K562 (cell line): ENCODE measurements at regions not wholly inside any gene's neighbourhood (a gene's known extent, or its start where the extent isn't known, plus 50 kb on each side); places are given as distances from the start of the nearest gene placed in this dataset.

Experiments
- FIP1L1 ChIP-seq: fragments of 200-400 bp; formaldehyde crosslinking; IDR thresholded peaks from 2 replicates; pipeline ENCODE4 v1.6.1; 2018; ENCODE audit warnings: mild to moderate bottlenecking, low read depth, low read length; ENCODE audit not compliant: poor library complexity, severe bottlenecking
- HDAC6 ChIP-seq: IDR thresholded peaks from 2 replicates; pipeline ENCODE4 v1.6.1; 2012; ENCODE audit warnings: low read depth, mild to moderate bottlenecking, control low read depth, inconsistent platforms, low read length, moderate library complexity
- TRIM28 ChIP-seq: fragments of 450-650 bp; IDR thresholded peaks from 2 replicates; pipeline ENCODE4 v1.6.1; 2017
- ZBTB8A ChIP-seq: fragments of 450-650 bp; IDR thresholded peaks from 2 replicates; pipeline ENCODE4 v1.6.1; 2018; ENCODE audit warnings: mild to moderate bottlenecking, moderate library complexity; ENCODE audit not compliant: partially characterized antibody
- ZKSCAN3 ChIP-seq: fragments of 250-450 bp; sonication (Bioruptor Pico); IDR thresholded peaks from 2 replicates; pipeline ENCODE4 v1.4.0; 2020
- ZNF174 ChIP-seq: fragments of 250-450 bp; sonication (Bioruptor Pico); IDR thresholded peaks from 2 replicates; pipeline ENCODE4 v1.4.0; 2020; ENCODE audit warnings: mild to moderate bottlenecking
- ZNF232 ChIP-seq: sonication (generic); formaldehyde crosslinking; IDR thresholded peaks from 2 replicates; pipeline ENCODE4 v1.8.0; 2022; ENCODE audit warnings: mild to moderate bottlenecking, missing genetic modification reagents
- TF ChIP-seq, protein P1 (sequence below): sonication (generic); formaldehyde crosslinking; IDR thresholded peaks from 2 replicates; pipeline ENCODE4 v1.5.0; 2020; ENCODE audit warnings: missing genetic modification reagents
- TF ChIP-seq, protein P2 (sequence below), 2 experiments: fragments of 450-650 bp; formaldehyde crosslinking in 1 of 2; IDR thresholded peaks; 2 replicates each; pipeline versions ENCODE4 v1.4.0 to v1.6.1; 2014 to 2020; ENCODE audit warnings: mild to moderate bottlenecking in 2 of 2, borderline replicate concordance in 1 of 2, low read depth in 1 of 2
- TF ChIP-seq, protein P3 (sequence below), 3 experiments: IDR thresholded peaks in 2 of 3; conservative IDR thresholded peaks in 1 of 3; 2 replicates each; pipeline ENCODE4 v1.5.1; 2011 to 2012; ENCODE audit warnings: low read length in 3 of 3, mild to moderate bottlenecking in 3 of 3, control low read depth in 2 of 3, improper control_type of control experiment in 1 of 3, inconsistent platforms in 1 of 3, low read depth in 1 of 3, mixed read lengths in 1 of 3, moderate library complexity in 1 of 3; ENCODE audit not compliant: insufficient read depth in 2 of 3

- TF ChIP-seq TRIM28 (no peak), ZNF174 (no peak), ZNF232 (CRISPR knock-in tag) (no peak), ZKSCAN3 (CRISPR knock-in tag) (no peak), ZBTB8A (no peak), FIP1L1 (no peak), HDAC6 (no peak)
- TF ChIP-seq, protein P1, sequence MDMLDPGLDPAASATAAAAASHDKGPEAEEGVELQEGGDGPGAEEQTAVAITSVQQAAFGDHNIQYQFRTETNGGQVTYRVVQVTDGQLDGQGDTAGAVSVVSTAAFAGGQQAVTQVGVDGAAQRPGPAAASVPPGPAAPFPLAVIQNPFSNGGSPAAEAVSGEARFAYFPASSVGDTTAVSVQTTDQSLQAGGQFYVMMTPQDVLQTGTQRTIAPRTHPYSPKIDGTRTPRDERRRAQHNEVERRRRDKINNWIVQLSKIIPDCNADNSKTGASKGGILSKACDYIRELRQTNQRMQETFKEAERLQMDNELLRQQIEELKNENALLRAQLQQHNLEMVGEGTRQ = no peak
- TF ChIP-seq, protein P2, sequence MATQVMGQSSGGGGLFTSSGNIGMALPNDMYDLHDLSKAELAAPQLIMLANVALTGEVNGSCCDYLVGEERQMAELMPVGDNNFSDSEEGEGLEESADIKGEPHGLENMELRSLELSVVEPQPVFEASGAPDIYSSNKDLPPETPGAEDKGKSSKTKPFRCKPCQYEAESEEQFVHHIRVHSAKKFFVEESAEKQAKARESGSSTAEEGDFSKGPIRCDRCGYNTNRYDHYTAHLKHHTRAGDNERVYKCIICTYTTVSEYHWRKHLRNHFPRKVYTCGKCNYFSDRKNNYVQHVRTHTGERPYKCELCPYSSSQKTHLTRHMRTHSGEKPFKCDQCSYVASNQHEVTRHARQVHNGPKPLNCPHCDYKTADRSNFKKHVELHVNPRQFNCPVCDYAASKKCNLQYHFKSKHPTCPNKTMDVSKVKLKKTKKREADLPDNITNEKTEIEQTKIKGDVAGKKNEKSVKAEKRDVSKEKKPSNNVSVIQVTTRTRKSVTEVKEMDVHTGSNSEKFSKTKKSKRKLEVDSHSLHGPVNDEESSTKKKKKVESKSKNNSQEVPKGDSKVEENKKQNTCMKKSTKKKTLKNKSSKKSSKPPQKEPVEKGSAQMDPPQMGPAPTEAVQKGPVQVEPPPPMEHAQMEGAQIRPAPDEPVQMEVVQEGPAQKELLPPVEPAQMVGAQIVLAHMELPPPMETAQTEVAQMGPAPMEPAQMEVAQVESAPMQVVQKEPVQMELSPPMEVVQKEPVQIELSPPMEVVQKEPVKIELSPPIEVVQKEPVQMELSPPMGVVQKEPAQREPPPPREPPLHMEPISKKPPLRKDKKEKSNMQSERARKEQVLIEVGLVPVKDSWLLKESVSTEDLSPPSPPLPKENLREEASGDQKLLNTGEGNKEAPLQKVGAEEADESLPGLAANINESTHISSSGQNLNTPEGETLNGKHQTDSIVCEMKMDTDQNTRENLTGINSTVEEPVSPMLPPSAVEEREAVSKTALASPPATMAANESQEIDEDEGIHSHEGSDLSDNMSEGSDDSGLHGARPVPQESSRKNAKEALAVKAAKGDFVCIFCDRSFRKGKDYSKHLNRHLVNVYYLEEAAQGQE (IDR thresholded peaks at IDR 0.05; ENCODE audit: borderline replicate concordance) = no peak
- TF ChIP-seq, protein P2 (CRISPR knock-in tag; IDR thresholded peaks at IDR 0.05; ENCODE audit: low read depth) = no peak
- TF ChIP-seq, protein P3, sequence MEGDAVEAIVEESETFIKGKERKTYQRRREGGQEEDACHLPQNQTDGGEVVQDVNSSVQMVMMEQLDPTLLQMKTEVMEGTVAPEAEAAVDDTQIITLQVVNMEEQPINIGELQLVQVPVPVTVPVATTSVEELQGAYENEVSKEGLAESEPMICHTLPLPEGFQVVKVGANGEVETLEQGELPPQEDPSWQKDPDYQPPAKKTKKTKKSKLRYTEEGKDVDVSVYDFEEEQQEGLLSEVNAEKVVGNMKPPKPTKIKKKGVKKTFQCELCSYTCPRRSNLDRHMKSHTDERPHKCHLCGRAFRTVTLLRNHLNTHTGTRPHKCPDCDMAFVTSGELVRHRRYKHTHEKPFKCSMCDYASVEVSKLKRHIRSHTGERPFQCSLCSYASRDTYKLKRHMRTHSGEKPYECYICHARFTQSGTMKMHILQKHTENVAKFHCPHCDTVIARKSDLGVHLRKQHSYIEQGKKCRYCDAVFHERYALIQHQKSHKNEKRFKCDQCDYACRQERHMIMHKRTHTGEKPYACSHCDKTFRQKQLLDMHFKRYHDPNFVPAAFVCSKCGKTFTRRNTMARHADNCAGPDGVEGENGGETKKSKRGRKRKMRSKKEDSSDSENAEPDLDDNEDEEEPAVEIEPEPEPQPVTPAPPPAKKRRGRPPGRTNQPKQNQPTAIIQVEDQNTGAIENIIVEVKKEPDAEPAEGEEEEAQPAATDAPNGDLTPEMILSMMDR (IDR thresholded peaks at IDR 0.05 in 2 of 3, conservative IDR thresholded peaks at IDR 0.05 in 1 of 3; ENCODE audit: insufficient read depth in 2 of 3, low read depth in 1 of 3, low read length in 3 of 3) = no peak
Observed at GRCh38 chr7:52135403-52135802, 818.8 kb upstream of the COBL start.
